ENCODE measurements at regions not wholly inside any gene's neighbourhood (a gene's known extent, or its start where the extent isn't known, plus 50 kb on each side); places are given as distances from the start of the nearest gene placed in this dataset.

GRCh38 chr2:8524823-8525222, 157.0 kb upstream of the ID2 start:
- no peak for DNase-seq (ENCODE audit: low spot score)
- Mint-ChIP-seq H3K4me3 (no peak overlapping the region), H3K27ac (no peak overlapping the region), H3K4me1 (ENCODE audit: low read depth) (peaks cover 63% of the 10 kb centered on the region), H3K9me3 (peaks cover 8% of the 10 kb centered on the region), H3K27me3 (ENCODE audit: insufficient read depth) (no peaks in the 10 kb centered on the region), H3K36me3 (ENCODE audit: low read depth) (peaks cover 8% of the 10 kb centered on the region)
- intact Hi-C loops (cut with micrococcal nuclease): no loop called here

- no peak overlapping the region for H3K4me3 Mint-ChIP-seq
- intact Hi-C loops (cut with micrococcal nuclease): no loop called here
- H3K36me3 Mint-ChIP-seq (ENCODE audit: low read depth): peaks cover 9% of the 10 kb centered on the region
- H3K27ac Mint-ChIP-seq: no peak overlapping the region
- H3K4me1 Mint-ChIP-seq (ENCODE audit: low read depth): peaks cover 60% of the 10 kb centered on the region
- no peak for DNase-seq (ENCODE audit: low spot score)
- peaks cover 10% of the 10 kb centered on the region for H3K9me3 Mint-ChIP-seq
- no peaks in the 10 kb centered on the region for H3K27me3 Mint-ChIP-seq (ENCODE audit: insufficient read depth)
Measured at GRCh38 chr2:8525236-8525581, 156.6 kb upstream of the ID2 start.

DNA sequence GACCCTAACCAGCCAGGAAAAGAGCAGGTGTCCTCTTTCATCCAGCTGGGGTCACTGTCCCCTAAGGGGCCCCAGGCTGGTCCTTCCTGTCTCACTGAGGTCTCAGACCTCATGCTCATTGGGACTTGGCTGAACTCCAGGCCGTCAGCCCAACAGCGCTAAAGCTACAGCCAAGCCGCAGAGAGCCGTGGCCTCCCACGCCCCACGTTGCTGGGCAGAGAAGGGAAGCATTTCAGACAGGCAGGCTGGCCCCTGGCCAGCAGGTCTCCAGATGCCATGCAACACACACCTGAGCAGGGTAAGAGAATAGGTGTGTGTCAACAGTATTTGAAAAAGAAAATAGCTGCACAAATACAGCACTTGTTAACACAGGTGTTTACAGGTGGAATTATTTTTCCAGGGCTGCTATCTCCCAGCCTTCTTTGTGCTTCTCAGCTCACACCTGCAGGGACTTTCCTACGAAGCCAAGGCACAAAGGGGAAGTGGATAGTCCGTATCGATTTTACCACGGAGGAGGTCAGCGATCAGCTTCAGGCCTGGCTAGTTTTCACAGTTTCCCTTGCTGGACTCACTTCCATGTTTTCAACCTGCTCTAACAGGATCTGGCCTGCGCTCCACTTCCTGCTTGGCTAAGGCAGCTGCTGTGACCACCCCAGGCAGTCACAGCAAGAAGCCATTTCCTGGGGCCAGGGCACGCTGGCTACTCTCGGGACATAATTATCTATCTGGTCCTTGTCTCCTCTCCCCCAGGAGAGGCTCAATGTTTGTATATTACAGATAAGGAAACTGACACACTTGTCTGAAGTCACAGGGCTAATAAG, 156.1 kb upstream of the ID2 start:
- Mint-ChIP-seq H3K9me3 (peaks cover 8% of the 10 kb centered on the region), H3K27ac (peak overlapping the region; percentile 32), H3K4me3 (no peak overlapping the region), H3K36me3 (ENCODE audit: low read depth) (peaks cover 7% of the 10 kb centered on the region), H3K4me1 (ENCODE audit: low read depth) (peaks cover 55% of the 10 kb centered on the region), H3K27me3 (ENCODE audit: insufficient read depth) (no peaks in the 10 kb centered on the region)
- intact Hi-C loops (cut with micrococcal nuclease): loop anchor here (2.0 kb wide), 1 partner anchor 15 kb away; no protein-coding TSS in a partner anchor
- no peak for DNase-seq (ENCODE audit: low spot score)

GRCh38 chr2:8526403-8526696, 155.5 kb upstream of the ID2 start:
- Mint-ChIP-seq H3K4me1 (ENCODE audit: low read depth) (peaks cover 49% of the 10 kb centered on the region), H3K4me3 (no peak overlapping the region), H3K36me3 (ENCODE audit: low read depth) (peaks cover 10% of the 10 kb centered on the region), H3K27ac (no peak overlapping the region), H3K9me3 (peaks cover 12% of the 10 kb centered on the region), H3K27me3 (ENCODE audit: insufficient read depth) (no peaks in the 10 kb centered on the region)
- intact Hi-C loops (cut with micrococcal nuclease): loop anchor here (2.0 kb wide), 1 partner anchor 14 kb away; no protein-coding TSS in a partner anchor
- no peak for DNase-seq (ENCODE audit: low spot score)

GRCh38 chr2:8527031-8527430, 154.8 kb upstream of the ID2 start:
- no peak for DNase-seq (ENCODE audit: low spot score)
- Mint-ChIP-seq H3K36me3 (ENCODE audit: low read depth) (peaks cover 13% of the 10 kb centered on the region), H3K9me3 (peaks cover 19% of the 10 kb centered on the region), H3K27ac (peak overlapping the region; percentile 42), H3K27me3 (ENCODE audit: insufficient read depth) (no peaks in the 10 kb centered on the region), H3K4me1 (ENCODE audit: low read depth) (peaks cover 42% of the 10 kb centered on the region), H3K4me3 (no peak overlapping the region)
- intact Hi-C loops (cut with micrococcal nuclease): loop anchor here (2.0 kb wide), 1 partner anchor 14 kb away; no protein-coding TSS in a partner anchor

- Mint-ChIP-seq H3K4me3 (no peak overlapping the region), H3K36me3 (ENCODE audit: low read depth) (peaks cover 15% of the 10 kb centered on the region), H3K4me1 (ENCODE audit: low read depth) (peaks cover 36% of the 10 kb centered on the region), H3K27ac (no peak overlapping the region), H3K9me3 (peaks cover 26% of the 10 kb centered on the region), H3K27me3 (ENCODE audit: insufficient read depth) (no peaks in the 10 kb centered on the region)
- intact Hi-C loops (cut with micrococcal nuclease): loop anchor here (2.0 kb wide), 1 partner anchor 13 kb away; no protein-coding TSS in a partner anchor
- no peak for DNase-seq (ENCODE audit: low spot score)
Measured at GRCh38 chr2:8527676-8528075, 154.2 kb upstream of the ID2 start.

GRCh38 chr2:8528863-8529262, 153.0 kb upstream of the ID2 start:
- no peaks in the 10 kb centered on the region for H3K27me3 Mint-ChIP-seq (ENCODE audit: insufficient read depth)
- H3K27ac Mint-ChIP-seq: no peak overlapping the region
- peaks cover 24% of the 10 kb centered on the region for H3K4me1 Mint-ChIP-seq (ENCODE audit: low read depth)
- H3K9me3 Mint-ChIP-seq: peaks cover 30% of the 10 kb centered on the region
- DNase-seq (ENCODE audit: low spot score): no peak
- intact Hi-C loops (cut with micrococcal nuclease): no loop called here
- no peak overlapping the region for H3K4me3 Mint-ChIP-seq
- H3K36me3 Mint-ChIP-seq (ENCODE audit: low read depth): peaks cover 12% of the 10 kb centered on the region

- DNase-seq (ENCODE audit: low spot score): no peak
- H3K4me3 Mint-ChIP-seq: no peak overlapping the region
- intact Hi-C loops (cut with micrococcal nuclease): no loop called here
- H3K36me3 Mint-ChIP-seq (ENCODE audit: low read depth): peaks cover 12% of the 10 kb centered on the region
- peaks cover 24% of the 10 kb centered on the region for H3K4me1 Mint-ChIP-seq (ENCODE audit: low read depth)
- H3K27ac Mint-ChIP-seq: no peak overlapping the region
- no peaks in the 10 kb centered on the region for H3K27me3 Mint-ChIP-seq (ENCODE audit: insufficient read depth)
- H3K9me3 Mint-ChIP-seq: peaks cover 30% of the 10 kb centered on the region
Measured at GRCh38 chr2:8529706-8530277, 152.1 kb upstream of the ID2 start.

DNA sequence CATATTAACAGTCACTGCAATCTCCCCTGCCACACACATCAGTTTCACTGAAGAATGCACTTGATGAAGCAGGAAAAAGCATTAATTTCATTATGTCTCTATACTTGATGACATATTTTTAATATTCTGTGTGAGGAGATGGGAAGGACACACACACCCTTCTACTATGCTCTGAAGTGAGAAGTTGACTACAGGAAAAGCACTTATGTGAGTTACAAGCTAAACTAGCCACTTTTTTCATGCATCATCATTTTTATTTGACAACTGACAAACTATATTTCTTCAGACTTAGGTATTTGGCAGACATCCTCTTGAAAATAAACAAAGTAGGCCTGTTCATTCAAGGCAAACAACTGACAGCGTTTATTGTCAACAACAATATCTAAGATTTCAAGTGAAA, 150.4 kb upstream of the ID2 start:
- no peak overlapping the region for H3K27ac Mint-ChIP-seq
- H3K36me3 Mint-ChIP-seq (ENCODE audit: low read depth): peaks cover 12% of the 10 kb centered on the region
- H3K4me1 Mint-ChIP-seq (ENCODE audit: low read depth): peaks cover 20% of the 10 kb centered on the region
- H3K4me3 Mint-ChIP-seq: no peak overlapping the region
- intact Hi-C loops (cut with micrococcal nuclease): no loop called here
- DNase-seq (ENCODE audit: low spot score): no peak
- H3K9me3 Mint-ChIP-seq: peaks cover 30% of the 10 kb centered on the region
- no peaks in the 10 kb centered on the region for H3K27me3 Mint-ChIP-seq (ENCODE audit: insufficient read depth)

DNA sequence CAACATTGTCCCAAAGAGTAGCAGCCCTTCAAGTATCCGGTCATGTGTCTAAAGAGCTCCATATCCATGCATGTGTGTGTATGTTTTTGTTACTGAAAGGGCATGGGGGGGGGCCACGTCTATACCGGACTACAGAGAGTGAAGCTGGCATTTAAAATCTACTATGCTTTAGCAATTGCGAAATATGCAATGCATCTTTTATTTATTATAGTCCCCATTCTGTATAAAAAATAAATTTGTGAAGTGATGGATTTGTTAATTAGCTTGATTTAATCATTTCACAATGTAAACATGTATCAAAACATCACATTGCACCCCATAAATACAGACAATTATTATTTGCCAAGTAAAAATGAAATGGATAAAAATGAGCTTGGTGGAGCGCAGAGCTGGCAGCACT, 149.4 kb upstream of the ID2 start:
- intact Hi-C loops (cut with micrococcal nuclease): no loop called here
- no peak for DNase-seq (ENCODE audit: low spot score)
- peaks cover 12% of the 10 kb centered on the region for H3K36me3 Mint-ChIP-seq (ENCODE audit: low read depth)
- H3K27me3 Mint-ChIP-seq (ENCODE audit: insufficient read depth): no peaks in the 10 kb centered on the region
- peaks cover 24% of the 10 kb centered on the region for H3K4me1 Mint-ChIP-seq (ENCODE audit: low read depth)
- no peak overlapping the region for H3K4me3 Mint-ChIP-seq
- peaks cover 30% of the 10 kb centered on the region for H3K9me3 Mint-ChIP-seq
- H3K27ac Mint-ChIP-seq: no peak overlapping the region

- H3K9me3 Mint-ChIP-seq: peaks cover 30% of the 10 kb centered on the region
- no peaks in the 10 kb centered on the region for H3K27me3 Mint-ChIP-seq (ENCODE audit: insufficient read depth)
- intact Hi-C loops (cut with micrococcal nuclease): no loop called here
- no peak overlapping the region for H3K4me3 Mint-ChIP-seq
- H3K36me3 Mint-ChIP-seq (ENCODE audit: low read depth): peaks cover 12% of the 10 kb centered on the region
- H3K4me1 Mint-ChIP-seq (ENCODE audit: low read depth): peaks cover 29% of the 10 kb centered on the region
- H3K27ac Mint-ChIP-seq: no peak overlapping the region
- DNase-seq (ENCODE audit: low spot score): no peak
Measured at GRCh38 chr2:8533923-8534322, 147.9 kb upstream of the ID2 start.

DNA sequence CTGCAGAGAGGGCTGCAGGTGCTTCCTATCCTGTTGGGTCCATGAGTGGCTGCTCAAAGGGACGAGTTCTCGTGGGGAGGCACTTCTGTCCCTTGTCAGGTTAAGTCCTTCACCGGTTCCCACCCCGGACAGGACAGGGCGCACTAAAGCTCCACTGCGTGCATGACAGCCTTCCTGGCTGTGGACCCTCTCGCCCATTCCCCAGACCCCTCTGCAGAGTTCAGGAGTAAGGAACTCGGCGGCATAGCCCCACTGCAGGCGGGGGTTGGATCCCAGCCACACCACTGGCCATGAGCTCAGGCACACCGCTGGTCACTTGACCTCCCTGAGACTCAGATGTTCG, 147.5 kb upstream of the ID2 start:
- H3K4me3 Mint-ChIP-seq: no peak overlapping the region
- no peak overlapping the region for H3K27ac Mint-ChIP-seq
- H3K36me3 Mint-ChIP-seq (ENCODE audit: low read depth): peaks cover 12% of the 10 kb centered on the region
- intact Hi-C loops (cut with micrococcal nuclease): no loop called here
- no peak for DNase-seq (ENCODE audit: low spot score)
- no peaks in the 10 kb centered on the region for H3K27me3 Mint-ChIP-seq (ENCODE audit: insufficient read depth)
- peaks cover 33% of the 10 kb centered on the region for H3K4me1 Mint-ChIP-seq (ENCODE audit: low read depth)
- peaks cover 30% of the 10 kb centered on the region for H3K9me3 Mint-ChIP-seq

- no peak for DNase-seq (ENCODE audit: low spot score)
- Mint-ChIP-seq H3K4me1 (ENCODE audit: low read depth) (peaks cover 33% of the 10 kb centered on the region), H3K27me3 (ENCODE audit: insufficient read depth) (no peaks in the 10 kb centered on the region), H3K9me3 (peaks cover 28% of the 10 kb centered on the region), H3K27ac (no peak overlapping the region), H3K4me3 (no peak overlapping the region), H3K36me3 (ENCODE audit: low read depth) (peaks cover 12% of the 10 kb centered on the region)
- intact Hi-C loops (cut with micrococcal nuclease): no loop called here
Measured at GRCh38 chr2:8534729-8535468, 147.0 kb upstream of the ID2 start.

Data from activated T-helper 1 cell treated with anti-CD3 and anti-CD28 coated beads, Interleukin-12 subunit alpha, Interleukin-12 subunit beta, Interleukin-2, Interleukin-4 antibody, amounts not matched to agents 30 ng/mL and 10 ng/mL and 1 ng/mL, durations not matched to agents 14 hours and 24 hours and 36 hours (primary cell).